Loucy (cell line): ENCODE measurements at regions not wholly inside any gene's neighbourhood (a gene's known extent, or its start where the extent isn't known, plus 50 kb on each side); places are given as distances from the start of the nearest gene placed in this dataset.

Experiments
- CTCF ChIP-seq: fragments of 200-600 bp; sonication (generic); conservative IDR thresholded peaks from 2 replicates; pipeline ENCODE4 v1.5.1; 2014; ENCODE audit warnings: mild to moderate bottlenecking, antibody characterized with exemption, low read length
- EZH2phosphoT487 ChIP-seq: fragments of 200-600 bp; IDR thresholded peaks from 2 replicates; pipeline ENCODE4 v1.6.1; 2018; ENCODE audit warnings: antibody characterized with exemption, mild to moderate bottlenecking, moderate library complexity, borderline replicate concordance

DNA sequence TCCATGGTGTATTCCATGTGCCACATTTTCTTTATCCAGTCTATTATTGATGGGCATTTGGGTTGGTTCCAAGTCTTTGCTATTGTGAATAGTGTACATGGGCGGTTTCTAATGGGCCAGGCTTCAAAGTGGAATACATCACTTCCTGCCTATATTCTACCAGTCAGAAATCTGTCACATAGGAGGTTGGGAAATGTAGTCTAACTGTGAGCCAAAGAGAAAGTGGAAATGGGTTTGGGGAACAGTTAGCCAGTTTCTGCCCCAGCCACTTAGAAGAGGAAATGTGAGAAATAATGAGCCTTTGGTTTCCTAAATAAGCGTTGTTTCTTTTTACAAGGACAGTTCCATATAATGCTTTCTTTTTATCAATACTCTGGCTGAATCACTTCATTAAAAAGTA, 85.1 kb upstream of the AP1S2 start:
- no peak for TF ChIP-seq CTCF
- TF ChIP-seq EZH2phosphoT487 = no peak
